ENCODE measurements at regions not wholly inside any gene's neighbourhood (a gene's known extent, or its start where the extent isn't known, plus 50 kb on each side); places are given as distances from the start of the nearest gene placed in this dataset.

DNA sequence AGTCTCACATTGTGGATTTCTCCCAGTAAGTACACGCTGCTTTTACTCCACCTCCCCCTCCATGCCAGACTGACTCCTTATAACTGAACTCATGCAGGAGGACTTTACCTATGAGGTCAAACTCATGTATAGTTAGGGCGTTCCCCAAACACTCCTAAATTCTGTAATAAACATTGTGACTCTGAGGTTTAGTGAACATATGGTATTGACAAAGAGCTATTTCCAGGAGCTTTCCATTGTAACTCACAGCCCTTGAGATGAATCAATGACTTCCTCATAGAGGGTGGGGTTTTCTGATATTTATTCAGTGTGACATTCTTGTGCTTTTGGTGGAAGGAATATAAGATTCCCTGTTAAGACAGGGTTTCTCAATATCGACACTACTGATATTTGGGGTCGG, 337.4 kb upstream of the SLC14A2 start:
- TF ChIP-seq EZH2phosphoT487 (IDR thresholded peaks at IDR 0.05), result no peak
- TF ChIP-seq EZH2 (IDR thresholded peaks at IDR 0.05), result no peak
